Activated CD4-positive, alpha-beta T cell treated with anti-CD3 and anti-CD28 coated beads, Interleukin-2, amount 10 ng/mL, durations not matched to agents 7 days and 5 days (primary cell): ENCODE measurements at regions not wholly inside any gene's neighbourhood (a gene's known extent, or its start where the extent isn't known, plus 50 kb on each side); places are given as distances from the start of the nearest gene placed in this dataset.
"Not testable (repeated sequence)": the region's sequence is repeated elsewhere in the genome, so short reads cannot be mapped to it uniquely, and the experiment has no call there.

Experiments
- CTCF ChIA-PET: fragments of 350-600 bp; sonication (Branson Sonifier 250); formaldehyde crosslinking; loops from one replicate; lab custom pipeline; 2021; ENCODE audit warnings: antibody characterized with exemption; lab: Charles Lee
- POLR2A ChIA-PET: fragments of 350-600 bp; sonication (Branson Sonifier 250); formaldehyde crosslinking; loops from one replicate; lab custom pipeline; 2021; ENCODE audit warnings: antibody characterized with exemption; lab: Charles Lee
- DNase-seq: peaks from one replicate; pipeline ENCODE4 v3.0.0-alpha.2; 2020
- H3K27ac Mint-ChIP-seq: one replicate; pipeline ENCODE4 v1.8.0; 2021; ENCODE audit warnings: mild to moderate bottlenecking, moderate library complexity, mixed read lengths
- H3K27me3 Mint-ChIP-seq: one replicate; pipeline ENCODE4 v1.8.0; 2021; ENCODE audit warnings: mixed read lengths
- H3K36me3 Mint-ChIP-seq: one replicate; pipeline ENCODE4 v1.8.0; 2021; ENCODE audit warnings: low read depth, mixed read lengths
- H3K4me1 Mint-ChIP-seq: one replicate; pipeline ENCODE4 v1.8.0; 2021; ENCODE audit warnings: mixed read lengths
- H3K4me3 Mint-ChIP-seq: one replicate; pipeline ENCODE4 v1.8.0; 2021; ENCODE audit warnings: mild to moderate bottlenecking, moderate library complexity, mixed read lengths
- H3K9me3 Mint-ChIP-seq: one replicate; pipeline ENCODE4 v1.8.0; 2021; ENCODE audit warnings: mixed read lengths

GRCh38 chr2:145380436-145381017 is 860.6 kb upstream of the ZEB2 start:
- Mint-ChIP-seq H3K36me3 (no peaks in the 10 kb centered on the region), H3K4me1 (no peaks in the 10 kb centered on the region), H3K9me3 (no peaks in the 10 kb centered on the region), H3K27me3 (peaks cover 27% of the 10 kb centered on the region), H3K27ac (no peak overlapping the region), H3K4me3 (no peak overlapping the region)
- ChIA-PET POLR2A (no interaction called here), CTCF (no interaction called here)
- DNase-seq, result no peak

GRCh38 chr2:145379934-145380333 is 860.0 kb upstream of the ZEB2 start:
- no peak overlapping the region for H3K27ac Mint-ChIP-seq
- POLR2A ChIA-PET, result no interaction called here
- CTCF ChIA-PET, result no interaction called here
- no peak overlapping the region for H3K4me3 Mint-ChIP-seq
- no peaks in the 10 kb centered on the region for H3K9me3 Mint-ChIP-seq
- H3K36me3 Mint-ChIP-seq, result no peaks in the 10 kb centered on the region
- peaks cover 28% of the 10 kb centered on the region for H3K27me3 Mint-ChIP-seq
- no peaks in the 10 kb centered on the region for H3K4me1 Mint-ChIP-seq
- no peak for DNase-seq

- no peak overlapping the region for H3K4me3 Mint-ChIP-seq
- no peak overlapping the region for H3K27ac Mint-ChIP-seq
- ChIA-PET POLR2A (no interaction called here), CTCF (no interaction called here)
- H3K4me1 Mint-ChIP-seq, result no peaks in the 10 kb centered on the region
- no peaks in the 10 kb centered on the region for H3K9me3 Mint-ChIP-seq
- no peak for DNase-seq
- peaks cover 13% of the 10 kb centered on the region for H3K27me3 Mint-ChIP-seq
- H3K36me3 Mint-ChIP-seq, result no peaks in the 10 kb centered on the region
Measured at GRCh38 chr2:145374165-145374564, 854.2 kb upstream of the ZEB2 start.

- H3K4me1 Mint-ChIP-seq, H3K9me3 Mint-ChIP-seq, DNase-seq, H3K36me3 Mint-ChIP-seq, POLR2A ChIA-PET, H3K27me3 Mint-ChIP-seq, H3K27ac Mint-ChIP-seq, H3K4me3 Mint-ChIP-seq: not testable (repeated sequence)
- CTCF ChIA-PET, result interaction anchor here (0.7 kb wide), 1 partner anchor 23 kb away, joined by 3 read pairs; no protein-coding TSS in a partner anchor
Measured at GRCh38 chr2:145367334-145367733, 847.4 kb upstream of the ZEB2 start.

- no peak for DNase-seq
- CTCF ChIA-PET, result no interaction called here
- Mint-ChIP-seq H3K27me3 (no peaks in the 10 kb centered on the region), H3K27ac (no peak overlapping the region), H3K36me3 (no peaks in the 10 kb centered on the region), H3K4me1 (no peaks in the 10 kb centered on the region), H3K4me3 (no peak overlapping the region), H3K9me3 (peaks cover 2% of the 10 kb centered on the region)
- POLR2A ChIA-PET, result no interaction called here
Measured at GRCh38 chr2:145366341-145366740, 846.4 kb upstream of the ZEB2 start.

- Mint-ChIP-seq H3K27ac (no peak overlapping the region), H3K27me3 (no peaks in the 10 kb centered on the region), H3K9me3 (no peaks in the 10 kb centered on the region), H3K4me1 (no peaks in the 10 kb centered on the region), H3K4me3 (no peak overlapping the region), H3K36me3 (no peaks in the 10 kb centered on the region)
- ChIA-PET CTCF (interaction anchor here (1.3 kb wide), 1 partner anchor 10 kb away, joined by 3 read pairs; no protein-coding TSS in a partner anchor), POLR2A (no interaction called here)
- DNase-seq, result no peak
Measured at GRCh38 chr2:145360129-145360790, 840.3 kb upstream of the ZEB2 start.

GRCh38 chr2:145359561-145359960 is 839.6 kb upstream of the ZEB2 start:
- no peaks in the 10 kb centered on the region for H3K9me3 Mint-ChIP-seq
- POLR2A ChIA-PET, result no interaction called here
- H3K4me1 Mint-ChIP-seq, result no peaks in the 10 kb centered on the region
- CTCF ChIA-PET, result interaction anchor here (1.3 kb wide), 1 partner anchor 11 kb away, joined by 3 read pairs; no protein-coding TSS in a partner anchor
- H3K4me3 Mint-ChIP-seq, result no peak overlapping the region
- DNase-seq, result no peak
- no peaks in the 10 kb centered on the region for H3K27me3 Mint-ChIP-seq
- H3K27ac Mint-ChIP-seq, result no peak overlapping the region
- H3K36me3 Mint-ChIP-seq, result no peaks in the 10 kb centered on the region

- H3K27ac Mint-ChIP-seq, result no peak overlapping the region
- no peaks in the 10 kb centered on the region for H3K27me3 Mint-ChIP-seq
- no peaks in the 10 kb centered on the region for H3K4me1 Mint-ChIP-seq
- no peaks in the 10 kb centered on the region for H3K36me3 Mint-ChIP-seq
- POLR2A ChIA-PET, result no interaction called here
- H3K4me3 Mint-ChIP-seq, result no peak overlapping the region
- CTCF ChIA-PET, result no interaction called here
- DNase-seq, result no peak
- no peaks in the 10 kb centered on the region for H3K9me3 Mint-ChIP-seq
Measured at GRCh38 chr2:145356056-145356455, 836.1 kb upstream of the ZEB2 start.

GRCh38 chr2:145352484-145352883 is 832.6 kb upstream of the ZEB2 start:
- no peak overlapping the region for H3K27ac Mint-ChIP-seq
- POLR2A ChIA-PET, result no interaction called here
- H3K4me3 Mint-ChIP-seq, result no peak overlapping the region

GRCh38 chr2:145351864-145352425 is 832.0 kb upstream of the ZEB2 start:
- ChIA-PET CTCF (no interaction called here), POLR2A (no interaction called here)
- H3K4me1 Mint-ChIP-seq, result no peaks in the 10 kb centered on the region
- no peak overlapping the region for H3K4me3 Mint-ChIP-seq
- H3K9me3 Mint-ChIP-seq, result no peaks in the 10 kb centered on the region
- H3K27me3 Mint-ChIP-seq, result no peaks in the 10 kb centered on the region
- DNase-seq, result no peak
- no peak overlapping the region for H3K27ac Mint-ChIP-seq
- H3K36me3 Mint-ChIP-seq, result no peaks in the 10 kb centered on the region

More at GRCh38 chr2:145352484-145352883, 832.6 kb upstream of the ZEB2 start:
- H3K36me3 Mint-ChIP-seq, result no peaks in the 10 kb centered on the region
- DNase-seq, result no peak
- H3K27me3 Mint-ChIP-seq, result no peaks in the 10 kb centered on the region
- CTCF ChIA-PET, result no interaction called here
- H3K4me1 Mint-ChIP-seq, result no peaks in the 10 kb centered on the region
- H3K9me3 Mint-ChIP-seq, result no peaks in the 10 kb centered on the region

- H3K4me1 Mint-ChIP-seq, result no peaks in the 10 kb centered on the region
- DNase-seq, result no peak
Measured at GRCh38 chr2:145350011-145350410, 830.1 kb upstream of the ZEB2 start.

GRCh38 chr2:145344076-145344724 is 824.3 kb upstream of the ZEB2 start:
- peaks cover 2% of the 10 kb centered on the region for H3K36me3 Mint-ChIP-seq
- POLR2A ChIA-PET, result no interaction called here
- H3K9me3 Mint-ChIP-seq, result no peaks in the 10 kb centered on the region
- H3K4me1 Mint-ChIP-seq, result no peaks in the 10 kb centered on the region
- no peak for DNase-seq
- H3K27me3 Mint-ChIP-seq, result peaks cover 6% of the 10 kb centered on the region
- no peak overlapping the region for H3K4me3 Mint-ChIP-seq
- CTCF ChIA-PET, result interaction anchor here (0.6 kb wide), 1 partner anchor 23 kb away, joined by 3 read pairs; no protein-coding TSS in a partner anchor
- H3K27ac Mint-ChIP-seq, result no peak overlapping the region

More at GRCh38 chr2:145350011-145350410, 830.1 kb upstream of the ZEB2 start:
- Mint-ChIP-seq H3K36me3 (no peaks in the 10 kb centered on the region), H3K9me3 (no peaks in the 10 kb centered on the region), H3K4me3 (no peak overlapping the region), H3K27me3 (no peaks in the 10 kb centered on the region), H3K27ac (no peak overlapping the region)
- ChIA-PET CTCF (no interaction called here), POLR2A (interaction anchor here (0.7 kb wide), 1 partner anchor 219 kb away, joined by 3 read pairs; no protein-coding TSS in a partner anchor)

- no peak for DNase-seq
- H3K27ac Mint-ChIP-seq, result no peak overlapping the region
- peaks cover 12% of the 10 kb centered on the region for H3K27me3 Mint-ChIP-seq
- peaks cover 2% of the 10 kb centered on the region for H3K36me3 Mint-ChIP-seq
- no peaks in the 10 kb centered on the region for H3K9me3 Mint-ChIP-seq
- ChIA-PET CTCF (interaction anchor here (0.6 kb wide), 1 partner anchor 217 kb away, joined by 3 read pairs; no protein-coding TSS in a partner anchor), POLR2A (no interaction called here)
- no peaks in the 10 kb centered on the region for H3K4me1 Mint-ChIP-seq
- no peak overlapping the region for H3K4me3 Mint-ChIP-seq
Measured at GRCh38 chr2:145343287-145343686, 823.4 kb upstream of the ZEB2 start.
